NCI-H2196 (cell line): ENCODE measurements at regions not wholly inside any gene's neighbourhood (a gene's known extent, or its start where the extent isn't known, plus 50 kb on each side); places are given as distances from the start of the nearest gene placed in this dataset.

Experiments
- DNase-seq: peaks from one replicate; lab custom pipeline; 2025; ENCODE audit not compliant: unreplicated experiment; lab: John Stamatoyannopoulos, UW

- DNase-seq, result no peak
Measured at GRCh38 chr2:190783513-190784263, 96.9 kb upstream of the GLS start.

GRCh38 chr2:190785334-190785733, 95.3 kb upstream of the GLS start:
- DNase-seq, result no peak

GRCh38 chr2:190786404-190787166, 94.0 kb upstream of the GLS start:
- peak; percentile 16 for DNase-seq

- DNase-seq, result no peak
Measured at GRCh38 chr2:190787743-190788235, 92.8 kb upstream of the GLS start.

- no peak for DNase-seq
Measured at GRCh38 chr2:190789074-190790004, 91.3 kb upstream of the GLS start.

GRCh38 chr2:190791347-190791975, 89.2 kb upstream of the GLS start:
- no peak for DNase-seq

- DNase-seq, result no peak
Measured at GRCh38 chr2:190791976-190792575, 88.5 kb upstream of the GLS start.

- DNase-seq, result no peak
Measured at GRCh38 chr2:190792956-190793888, 87.4 kb upstream of the GLS start.

- DNase-seq, result no peak
Measured at GRCh38 chr2:190794377-190794776, 86.2 kb upstream of the GLS start.

- DNase-seq, result no peak
Measured at GRCh38 chr2:190794790-190795189, 85.8 kb upstream of the GLS start.

- DNase-seq, result no peak
Measured at GRCh38 chr2:190795686-190796085, 84.9 kb upstream of the GLS start.

GRCh38 chr2:190799999-190800398, 80.6 kb upstream of the GLS start:
- no peak for DNase-seq

GRCh38 chr2:190800528-190800927, 80.1 kb upstream of the GLS start:
- DNase-seq, result no peak

- DNase-seq, result no peak
Measured at GRCh38 chr2:190802129-190802528, 78.5 kb upstream of the GLS start.

- no peak for DNase-seq
Measured at GRCh38 chr2:190802626-190803209, 77.9 kb upstream of the GLS start.

GRCh38 chr2:190804182-190804795, 76.3 kb upstream of the GLS start:
- DNase-seq, result peak; percentile 29

- DNase-seq, result no peak
Measured at GRCh38 chr2:190805126-190805525, 75.5 kb upstream of the GLS start.

GRCh38 chr2:190805843-190806242, 74.8 kb upstream of the GLS start:
- no peak for DNase-seq
